NCI-H2029 (cell line): ENCODE measurements at regions not wholly inside any gene's neighbourhood (a gene's known extent, or its start where the extent isn't known, plus 50 kb on each side); places are given as distances from the start of the nearest gene placed in this dataset.
"Not testable (repeated sequence)": the region's sequence is repeated elsewhere in the genome, so short reads cannot be mapped to it uniquely, and the experiment has no call there.

Experiments used
- DNase-seq: peaks from one replicate; lab custom pipeline; 2025; lab: John Stamatoyannopoulos, UW

DNA sequence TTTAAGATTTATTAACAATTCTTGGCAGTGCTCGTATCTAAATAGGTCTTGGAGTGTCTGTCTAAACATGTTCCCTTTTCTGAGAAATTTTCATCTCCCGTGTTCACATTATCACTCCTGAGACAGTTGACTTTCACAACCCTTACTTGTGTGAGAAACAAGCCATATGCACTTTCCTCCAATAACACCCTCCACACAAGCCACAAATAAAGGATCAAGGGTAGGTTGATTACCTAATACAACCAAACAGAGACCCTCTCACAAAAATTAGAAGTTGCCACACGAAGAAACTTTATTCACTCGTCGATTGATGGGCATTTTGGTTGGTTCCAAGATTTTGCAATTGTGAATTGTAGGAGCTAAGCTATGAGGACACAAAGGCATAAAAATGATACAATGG, 763.9 kb downstream of the TRAM1L1 start:
- DNase-seq = no peak

- no peak for DNase-seq
Measured at GRCh38 chr4:116320859-116321258, 764.5 kb downstream of the TRAM1L1 start.

GRCh38 chr4:116303736-116304188, 781.6 kb downstream of the TRAM1L1 start:
- no peak for DNase-seq

GRCh38 chr4:116302990-116303735, 782.2 kb downstream of the TRAM1L1 start:
- DNase-seq = no peak

- no peak for DNase-seq
Measured at GRCh38 chr4:116275006-116275405, 810.4 kb downstream of the TRAM1L1 start.

DNA sequence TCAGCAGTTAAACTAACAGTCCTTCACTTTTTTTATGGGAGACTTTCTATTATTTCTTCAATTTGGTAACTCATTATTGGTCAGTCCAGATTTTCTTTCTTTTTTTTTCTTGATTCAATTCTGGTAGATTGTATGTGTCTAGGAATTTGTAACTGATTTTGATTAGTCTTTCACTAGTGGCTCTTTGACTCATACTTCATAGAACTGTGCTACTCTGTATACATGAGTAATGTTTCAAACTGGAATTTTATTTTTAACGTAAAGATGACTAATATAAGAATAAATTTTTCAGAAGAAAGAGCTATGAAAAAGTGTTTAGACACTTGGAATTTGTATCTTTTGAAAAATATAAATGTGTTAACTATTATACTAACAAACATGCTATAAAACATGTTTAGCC, 813.0 kb downstream of the TRAM1L1 start:
- DNase-seq = no peak

DNA sequence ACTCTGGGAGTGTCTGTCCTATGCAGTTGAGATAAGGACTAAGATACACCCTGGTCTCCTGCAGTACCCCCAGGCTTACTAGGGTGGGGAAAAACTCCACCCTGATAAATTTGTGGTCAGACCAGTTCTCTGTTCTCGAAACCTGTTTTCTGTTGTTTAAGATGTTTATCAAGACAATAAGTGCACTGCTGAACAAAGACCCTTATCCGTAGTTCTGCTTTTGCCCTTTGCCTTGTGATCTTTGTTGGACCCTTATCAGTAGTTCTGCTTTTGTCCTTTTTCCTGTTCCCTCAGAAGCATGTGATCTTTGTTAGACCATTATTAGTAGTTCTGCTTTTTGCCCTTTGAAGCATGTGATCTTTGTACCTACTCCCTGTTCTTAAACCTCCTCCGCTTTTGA, 824.4 kb downstream of the TRAM1L1 start:
- not testable (repeated sequence) for DNase-seq

DNA sequence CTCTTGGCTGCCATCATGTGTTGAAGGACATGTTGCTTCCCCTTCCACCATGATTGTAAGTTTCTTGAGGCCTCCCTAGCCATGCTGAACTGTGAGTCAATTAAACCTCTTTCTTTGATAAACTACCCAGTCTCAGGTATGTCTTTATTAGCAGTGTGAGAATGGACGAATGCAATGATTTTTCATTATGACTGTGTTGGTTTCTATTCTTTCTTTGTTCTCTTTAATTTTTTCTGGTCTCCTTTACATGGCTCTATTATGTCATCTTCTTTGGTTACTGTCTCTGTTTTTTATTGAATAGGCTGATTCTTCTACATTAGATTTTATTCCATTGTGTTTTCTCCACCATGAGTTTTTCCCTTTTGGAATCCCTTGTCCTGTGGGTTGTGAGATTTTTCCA, 840.6 kb downstream of the TRAM1L1 start:
- no peak for DNase-seq

- no peak for DNase-seq
Measured at GRCh38 chr4:116243431-116243830, 841.9 kb downstream of the TRAM1L1 start.

DNA sequence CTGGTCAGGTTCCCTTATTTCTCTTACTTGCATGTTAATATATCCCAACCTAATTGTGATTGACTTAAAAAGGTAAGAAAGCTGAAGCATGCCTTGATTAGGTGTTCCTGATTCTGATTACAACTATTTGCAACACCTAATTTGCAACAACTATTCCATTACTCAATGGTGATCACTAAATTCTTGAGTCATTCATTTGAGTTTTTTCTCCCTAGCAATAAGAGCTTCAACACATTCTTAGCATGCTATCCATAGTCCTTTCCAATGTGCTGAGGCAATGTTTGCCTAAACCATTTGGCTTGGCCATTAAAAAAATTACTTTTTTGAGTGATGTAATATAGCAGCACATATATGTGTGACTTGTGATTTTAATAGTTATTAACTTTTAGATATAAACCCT, 851.4 kb downstream of the TRAM1L1 start:
- DNase-seq = no peak

GRCh38 chr4:116231999-116232398, 853.4 kb downstream of the TRAM1L1 start:
- not testable (repeated sequence) for DNase-seq

- no peak for DNase-seq
Measured at GRCh38 chr4:116229420-116229819, 856.0 kb downstream of the TRAM1L1 start.

- no peak for DNase-seq
Measured at GRCh38 chr4:116223040-116223732, 862.2 kb downstream of the TRAM1L1 start.

DNA sequence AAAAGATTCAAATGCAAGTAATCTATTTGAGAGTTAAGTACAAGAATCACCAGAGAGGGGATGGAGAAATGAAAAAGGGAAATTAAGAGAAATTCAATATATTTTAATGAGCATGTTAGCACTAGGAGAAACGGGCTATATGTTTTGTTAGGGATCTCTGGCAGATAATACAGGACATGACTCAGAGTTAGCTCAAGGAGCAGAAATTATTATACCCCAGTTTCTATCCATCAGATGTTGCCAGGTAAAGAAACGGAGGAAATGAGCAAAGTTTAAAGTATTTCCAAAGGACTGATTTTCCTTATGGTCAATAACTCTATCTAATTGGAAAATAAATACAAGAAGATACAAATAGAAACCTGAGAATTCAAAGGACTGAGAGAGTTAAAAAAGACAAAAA, 867.6 kb downstream of the TRAM1L1 start:
- no peak for DNase-seq

DNA sequence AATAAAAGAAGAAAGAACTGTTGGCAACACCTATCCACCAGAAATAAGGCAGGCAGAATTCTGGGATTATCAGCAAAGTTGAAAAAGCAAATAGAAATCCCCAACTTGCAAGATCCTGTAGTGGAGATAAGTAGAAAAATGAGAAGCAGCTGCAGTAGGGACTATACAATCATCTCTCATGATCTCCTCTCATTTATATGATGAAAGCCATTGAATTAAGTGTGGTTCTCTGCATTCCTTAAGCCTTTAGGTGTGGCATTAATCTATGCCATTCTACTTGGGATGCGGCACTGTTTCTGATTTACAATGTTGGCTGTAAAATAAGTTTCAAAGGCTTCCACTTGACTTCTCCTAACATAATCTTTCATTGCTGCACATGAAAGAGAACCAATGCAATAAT, 869.8 kb downstream of the TRAM1L1 start:
- DNase-seq = no peak

- DNase-seq = no peak
Measured at GRCh38 chr4:116202524-116202923, 882.9 kb downstream of the TRAM1L1 start.

DNA sequence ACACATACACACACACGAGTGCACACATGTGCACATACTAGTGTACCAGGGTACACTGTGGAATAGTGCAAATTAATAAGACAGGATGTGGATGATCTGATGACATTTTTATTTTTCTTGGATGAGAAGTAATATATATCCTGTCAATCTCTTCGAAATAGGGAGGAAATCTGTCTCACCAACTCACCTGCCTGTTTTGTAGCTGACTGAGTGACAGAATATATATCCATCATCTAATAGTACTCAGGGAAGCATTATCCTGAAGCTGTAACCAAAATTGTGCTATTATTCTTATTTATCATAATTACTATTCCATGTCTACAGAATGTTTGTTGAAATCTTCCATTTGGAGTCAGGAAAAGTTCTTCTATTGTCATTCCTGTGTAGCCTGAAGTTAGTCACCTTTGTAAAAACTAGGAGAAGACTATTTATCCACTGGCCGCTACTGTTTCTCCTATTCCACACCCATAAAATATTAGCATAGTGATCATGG, 888.0 kb downstream of the TRAM1L1 start:
- no peak for DNase-seq

DNA sequence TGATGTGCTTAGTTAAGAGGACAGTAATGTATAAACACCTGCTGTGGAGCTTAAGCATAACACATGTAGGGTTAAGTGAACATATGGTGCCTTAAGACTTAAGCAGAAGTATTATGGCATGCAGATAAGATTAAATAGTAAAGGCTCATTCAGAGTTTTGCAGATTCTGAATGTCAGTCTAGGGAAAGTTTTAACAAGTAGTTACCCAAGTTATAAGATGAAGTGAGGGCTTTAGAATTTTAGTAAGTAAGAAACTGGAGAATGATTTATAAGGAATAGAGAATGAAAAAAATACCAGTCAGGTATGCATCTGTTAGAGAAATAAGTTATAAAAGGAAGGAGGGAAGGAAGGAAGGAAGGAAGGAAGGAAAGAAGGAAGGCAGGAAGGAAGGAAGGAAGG, 902.1 kb downstream of the TRAM1L1 start:
- no peak for DNase-seq

DNA sequence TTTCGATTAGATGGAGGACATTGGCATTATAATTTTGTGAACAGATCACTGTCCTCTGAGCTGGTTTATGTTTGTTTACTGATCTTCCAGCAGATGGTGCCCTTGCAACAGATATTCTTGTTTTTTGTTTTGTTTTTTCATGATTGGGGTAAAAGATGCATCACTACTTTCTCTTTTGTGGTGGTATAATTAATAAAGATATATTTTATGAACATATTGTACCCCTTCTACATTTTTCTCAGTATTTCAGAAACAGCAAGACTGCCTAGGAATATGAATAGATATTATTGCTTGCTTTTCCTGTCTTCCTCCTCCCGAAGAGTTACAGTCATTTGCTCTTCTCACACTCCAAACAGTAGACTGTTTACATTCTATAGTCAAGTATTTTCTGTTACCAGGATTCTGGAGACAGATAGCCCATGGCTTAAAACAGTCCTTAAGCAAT, 905.2 kb downstream of the TRAM1L1 start:
- peak; percentile 3 for DNase-seq

DNA sequence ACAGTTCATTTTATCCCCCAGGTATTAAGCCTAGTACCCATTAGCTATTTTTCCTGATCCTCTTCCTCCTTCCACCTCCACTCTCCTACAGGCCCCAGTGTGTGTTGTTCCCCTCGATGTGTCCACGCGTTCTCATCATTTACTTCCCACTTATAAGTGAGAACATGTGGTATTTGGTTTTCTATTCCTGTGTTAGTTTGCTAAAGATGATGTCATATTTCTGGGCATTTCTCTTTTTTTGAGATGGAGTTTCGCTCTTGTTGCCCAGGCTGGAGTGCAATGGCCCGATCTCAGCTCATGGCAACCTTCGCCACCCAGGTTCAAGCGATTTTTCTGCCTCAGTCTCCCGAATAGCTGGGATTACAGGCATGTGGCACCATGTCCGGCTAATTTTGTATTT, 934.0 kb downstream of the TRAM1L1 start:
- not testable (repeated sequence) for DNase-seq

- DNase-seq = no peak
Measured at GRCh38 chr4:116150152-116150551, 935.2 kb downstream of the TRAM1L1 start.

DNA sequence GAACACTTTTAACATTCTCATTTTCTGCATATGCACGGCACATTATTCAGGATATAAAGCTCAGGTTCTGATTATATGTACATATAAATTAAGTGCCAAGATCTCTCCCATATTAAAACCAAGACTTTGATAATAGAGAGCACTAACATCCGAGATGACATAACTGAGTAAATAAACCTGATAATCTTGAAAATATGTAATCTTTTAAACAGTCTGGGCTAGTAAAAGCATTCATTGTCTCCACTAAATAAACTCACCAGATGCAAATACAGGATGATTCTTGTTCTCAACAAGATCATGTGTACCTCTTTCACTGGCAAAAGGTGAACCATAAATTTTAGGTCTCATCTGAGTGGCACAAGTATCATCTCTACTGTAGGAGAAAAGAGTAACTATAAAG, 942.2 kb downstream of the TRAM1L1 start:
- DNase-seq = no peak

GRCh38 chr4:116132946-116133345, 952.4 kb downstream of the TRAM1L1 start:
- DNase-seq = no peak
